ENCODE measurements at regions not wholly inside any gene's neighbourhood (a gene's known extent, or its start where the extent isn't known, plus 50 kb on each side); places are given as distances from the start of the nearest gene placed in this dataset.

DNA sequence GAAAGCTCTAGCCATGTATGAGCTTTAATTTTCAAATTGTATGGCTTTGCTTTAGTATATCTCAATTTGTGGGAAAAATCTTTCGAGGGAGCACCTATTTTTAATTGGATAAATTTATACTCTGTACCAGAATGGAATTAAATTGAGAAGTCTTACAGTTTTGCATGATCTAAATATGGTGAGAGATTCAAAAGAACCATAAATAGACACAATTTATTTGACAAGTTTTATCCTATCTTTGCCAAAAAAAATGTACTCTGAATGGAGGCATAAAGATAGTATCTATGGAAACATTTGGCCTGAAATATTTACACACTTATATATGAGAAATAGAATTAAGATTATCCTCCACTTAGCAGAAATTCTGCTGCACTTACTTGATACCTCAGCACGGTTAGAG, 238.4 kb downstream of the NDUFA10 start:
- DNase-seq (ENCODE audit: low read depth) = no peak

DNA sequence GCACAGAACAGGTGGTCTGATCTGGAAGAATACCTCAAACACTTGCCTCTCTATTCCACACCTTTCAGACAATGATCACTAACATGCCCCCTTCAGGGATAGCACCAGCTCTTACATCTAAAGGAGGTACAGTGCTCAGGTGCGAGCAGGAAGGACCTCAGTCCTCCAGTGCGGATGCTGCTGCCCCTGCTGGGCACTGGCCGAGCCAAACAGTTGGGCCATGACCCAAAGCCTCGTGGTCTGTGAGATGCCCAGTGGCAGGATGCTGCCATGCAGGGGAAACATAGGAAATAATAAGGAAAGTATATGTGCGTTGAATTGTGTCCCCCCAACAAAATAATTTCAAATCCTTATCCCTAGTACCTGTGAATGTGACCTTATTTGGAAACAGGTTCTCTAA, 243.7 kb downstream of the NDUFA10 start:
- no peak for DNase-seq (ENCODE audit: low read depth)

DNA sequence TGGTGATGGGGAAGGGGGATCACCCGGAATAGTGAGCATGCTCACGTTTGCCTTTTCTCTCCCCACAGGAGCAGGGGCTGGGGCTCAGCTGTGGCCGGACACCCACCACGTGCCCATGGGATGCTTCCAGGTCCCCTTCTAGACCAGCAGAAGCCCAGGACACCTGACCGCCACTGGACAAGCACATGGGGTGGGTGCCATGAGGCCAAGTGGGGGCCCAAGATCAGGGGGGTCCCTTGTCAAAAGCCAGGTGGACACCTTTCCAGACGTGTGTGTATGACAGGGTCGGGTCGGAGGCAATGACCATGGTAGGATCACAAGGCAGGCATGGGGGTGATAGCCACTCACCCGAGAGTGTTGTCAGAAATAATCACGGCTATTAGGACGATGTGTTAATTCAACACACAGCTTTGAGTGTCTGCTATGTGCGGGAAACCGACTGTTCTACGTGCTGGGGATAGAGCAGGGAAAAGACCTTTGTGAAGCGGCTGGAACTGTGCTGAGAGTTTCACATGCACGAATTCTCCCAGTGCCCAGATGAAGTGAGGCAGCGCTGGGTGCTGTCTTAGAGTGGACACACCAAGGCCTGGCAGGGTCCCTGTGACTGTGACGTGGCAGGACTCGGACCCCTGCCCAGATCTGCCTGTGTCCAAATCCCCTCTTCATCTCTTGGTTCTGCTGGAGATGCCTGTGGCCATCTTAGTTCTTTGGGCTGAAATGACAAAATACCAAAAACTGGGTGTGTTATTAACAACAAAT, 244.7 kb downstream of the NDUFA10 start:
- no peak for DNase-seq (ENCODE audit: low read depth)

DNA sequence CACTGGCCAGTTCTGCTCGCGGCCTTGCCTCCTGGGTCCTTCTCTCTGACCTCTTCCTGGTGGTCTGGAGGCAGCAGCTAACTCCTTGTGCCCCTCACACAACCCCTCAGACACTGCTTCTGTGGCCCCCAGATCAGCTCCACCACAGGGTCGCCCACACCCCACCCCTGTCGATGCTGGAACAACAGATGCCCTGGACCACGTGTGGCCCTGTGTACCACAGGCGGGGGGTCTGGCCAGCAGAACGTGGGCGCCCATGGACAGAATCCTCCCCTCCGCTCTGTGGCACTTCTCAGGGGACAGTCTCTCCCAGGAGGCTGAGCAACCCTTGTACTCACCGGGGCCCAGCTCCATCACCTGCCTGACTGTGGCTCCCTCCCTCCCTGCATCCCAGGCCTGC, 245.6 kb downstream of the NDUFA10 start:
- DNase-seq (ENCODE audit: low read depth) = no peak

DNA sequence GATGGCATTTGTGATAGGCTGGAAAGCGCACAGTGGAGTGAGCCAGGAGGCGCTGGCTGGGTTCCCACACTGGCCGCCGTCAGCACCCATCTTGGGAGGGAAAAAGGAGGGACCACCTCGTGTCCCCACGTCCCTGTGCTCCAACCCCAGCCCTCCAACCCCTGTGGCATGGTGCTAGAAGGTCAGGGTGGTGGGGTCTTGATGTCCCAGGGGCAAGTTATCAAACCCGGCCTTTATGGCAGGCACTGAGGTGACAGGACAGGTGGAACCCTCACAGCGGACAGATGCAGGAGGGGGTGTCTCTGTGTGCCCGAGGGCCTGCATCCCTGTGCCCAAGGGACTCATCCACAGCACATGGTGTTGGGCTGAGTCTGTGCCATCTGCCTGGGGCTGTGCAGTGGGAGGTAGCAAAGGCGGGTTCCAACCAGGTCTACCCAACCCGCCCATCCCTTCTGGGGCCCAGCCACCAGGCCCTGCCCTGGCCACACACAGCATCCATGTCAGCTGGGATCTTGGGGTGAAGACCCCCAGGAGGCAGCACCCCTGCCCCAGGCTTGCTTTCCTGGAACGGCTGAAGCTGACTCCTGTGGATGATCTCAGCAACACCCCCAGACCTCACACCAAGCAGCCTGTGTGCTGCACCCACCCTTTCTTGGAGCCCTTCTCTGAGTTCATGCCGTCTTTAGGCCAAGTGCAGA, 246.1 kb downstream of the NDUFA10 start:
- no peak for DNase-seq (ENCODE audit: low read depth)

DNA sequence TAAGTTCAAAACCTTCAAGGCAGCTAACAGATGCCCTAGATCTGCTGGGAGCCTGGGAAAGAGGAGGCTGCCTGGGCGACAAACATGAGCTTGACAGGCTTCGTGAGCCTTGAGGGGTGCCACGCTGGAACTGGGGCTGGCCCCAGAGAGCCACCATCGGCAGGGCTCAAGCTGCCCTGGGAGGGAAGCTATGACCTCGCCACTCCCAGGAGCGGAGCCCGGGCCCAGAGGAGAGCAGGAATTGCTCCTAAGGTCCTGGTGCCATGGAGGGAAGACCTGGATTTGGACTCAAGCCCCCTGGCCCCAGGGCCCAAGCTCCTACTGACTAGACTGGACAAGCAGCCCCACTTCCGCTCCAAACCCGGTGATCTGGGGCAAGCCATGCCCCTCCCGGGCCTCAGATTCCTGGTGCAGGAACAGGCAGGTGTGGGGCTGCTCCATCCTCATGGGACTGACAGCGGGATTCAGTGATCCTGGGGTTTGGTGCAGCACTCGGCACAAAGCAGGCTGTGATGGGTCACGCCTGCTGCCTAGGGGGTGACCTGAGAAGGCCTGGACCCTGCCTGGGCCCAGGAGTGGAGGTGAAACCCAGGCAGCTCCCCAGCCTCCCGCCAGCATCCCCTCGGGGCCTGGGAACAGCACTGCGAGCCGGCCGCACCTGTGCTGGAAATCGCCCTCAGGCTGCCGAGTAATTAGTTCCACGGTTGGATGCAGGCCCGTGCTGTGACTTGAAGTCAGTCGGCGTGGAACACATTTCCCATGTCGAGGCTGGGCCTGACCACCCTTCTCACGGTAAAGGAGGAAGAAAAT, 246.9 kb downstream of the NDUFA10 start:
- DNase-seq (ENCODE audit: low read depth) = no peak

DNA sequence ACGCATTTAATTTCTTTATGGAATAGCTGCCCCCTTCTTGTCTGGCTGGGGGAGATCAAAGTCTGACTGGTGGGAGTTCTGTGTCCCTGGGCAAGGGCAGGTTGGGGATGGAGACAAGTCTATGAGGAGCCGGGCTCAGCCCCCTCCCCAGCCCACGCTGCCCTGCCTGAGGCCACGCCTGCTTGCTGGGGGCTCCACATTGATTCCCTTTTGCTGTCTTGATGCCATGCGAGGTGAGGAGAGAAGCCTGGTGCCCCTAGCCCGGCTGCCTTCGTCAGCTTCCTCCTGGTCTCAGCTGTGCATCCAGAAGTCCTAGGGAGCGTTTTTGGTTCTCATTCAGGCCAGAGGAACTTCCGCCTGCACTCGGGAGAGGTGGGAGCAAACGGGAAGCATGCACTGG, 247.9 kb downstream of the NDUFA10 start:
- DNase-seq (ENCODE audit: low read depth) = no peak

DNA sequence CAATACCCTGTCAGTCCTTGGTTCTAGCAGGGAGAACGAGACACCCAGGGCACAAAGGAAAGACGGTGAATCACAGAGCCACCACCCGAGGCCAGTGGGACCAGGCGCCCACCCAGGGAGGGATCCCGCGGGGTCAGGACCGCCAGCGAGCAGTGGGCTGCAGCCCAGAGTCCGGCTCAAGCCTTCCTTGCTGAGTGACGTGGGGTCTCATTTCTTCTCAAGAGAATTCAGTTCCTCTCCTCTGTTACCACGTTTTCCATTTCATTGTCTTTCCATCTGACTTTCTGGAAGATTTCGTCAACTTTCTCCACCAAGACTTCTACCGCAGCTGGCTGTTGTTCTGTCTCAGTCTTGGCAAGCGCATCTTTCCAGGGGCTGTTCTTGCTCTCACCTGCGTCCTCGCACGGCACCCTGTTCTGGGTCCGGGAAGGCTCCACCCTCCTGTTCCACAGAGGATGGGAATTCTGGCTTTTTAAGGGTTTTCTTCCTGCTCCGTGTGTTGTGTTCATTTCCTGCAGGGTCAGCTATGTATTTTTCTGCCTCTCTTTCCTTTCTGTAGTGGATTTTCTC, 248.6 kb downstream of the NDUFA10 start:
- no peak for DNase-seq (ENCODE audit: low read depth)

DNA sequence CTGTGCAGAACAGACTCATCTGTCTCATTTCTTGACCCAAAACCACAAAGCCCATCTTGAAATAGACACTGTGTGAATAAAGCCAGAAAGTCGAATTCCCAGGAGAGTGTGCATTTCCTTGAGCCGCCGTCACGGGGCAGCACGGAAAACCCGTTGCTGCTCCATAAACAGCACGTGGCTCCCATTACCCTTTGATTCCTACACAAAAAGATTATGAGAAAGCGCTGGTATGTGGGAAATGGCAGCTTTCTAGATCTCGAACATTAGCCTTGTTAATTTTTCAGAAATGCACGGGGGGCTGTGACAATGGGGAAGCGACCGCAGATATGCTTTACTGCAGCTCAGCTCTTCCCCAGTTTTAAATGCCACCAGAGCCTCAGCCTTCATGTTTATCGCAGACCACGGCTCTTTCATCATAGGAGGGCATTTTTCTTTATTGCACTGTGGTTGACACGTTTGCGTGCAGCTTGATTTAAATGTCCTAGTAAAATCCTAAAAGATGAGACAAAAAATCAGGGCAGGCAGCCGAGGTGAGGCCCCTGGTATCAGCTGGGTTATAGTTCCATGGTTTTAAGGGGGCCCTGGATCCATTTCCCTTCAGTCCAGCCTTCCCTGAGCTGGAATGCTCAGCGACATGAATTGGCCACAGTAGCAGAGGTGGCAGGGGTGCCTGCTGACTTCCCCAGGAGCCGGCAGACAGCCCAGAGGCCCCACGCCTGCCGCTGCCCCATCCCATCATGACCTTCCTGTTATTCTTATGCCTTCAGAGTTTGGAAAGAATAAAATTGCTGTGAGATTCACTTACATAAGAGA, 249.3 kb downstream of the NDUFA10 start:
- DNase-seq (ENCODE audit: low read depth) = no peak

DNA sequence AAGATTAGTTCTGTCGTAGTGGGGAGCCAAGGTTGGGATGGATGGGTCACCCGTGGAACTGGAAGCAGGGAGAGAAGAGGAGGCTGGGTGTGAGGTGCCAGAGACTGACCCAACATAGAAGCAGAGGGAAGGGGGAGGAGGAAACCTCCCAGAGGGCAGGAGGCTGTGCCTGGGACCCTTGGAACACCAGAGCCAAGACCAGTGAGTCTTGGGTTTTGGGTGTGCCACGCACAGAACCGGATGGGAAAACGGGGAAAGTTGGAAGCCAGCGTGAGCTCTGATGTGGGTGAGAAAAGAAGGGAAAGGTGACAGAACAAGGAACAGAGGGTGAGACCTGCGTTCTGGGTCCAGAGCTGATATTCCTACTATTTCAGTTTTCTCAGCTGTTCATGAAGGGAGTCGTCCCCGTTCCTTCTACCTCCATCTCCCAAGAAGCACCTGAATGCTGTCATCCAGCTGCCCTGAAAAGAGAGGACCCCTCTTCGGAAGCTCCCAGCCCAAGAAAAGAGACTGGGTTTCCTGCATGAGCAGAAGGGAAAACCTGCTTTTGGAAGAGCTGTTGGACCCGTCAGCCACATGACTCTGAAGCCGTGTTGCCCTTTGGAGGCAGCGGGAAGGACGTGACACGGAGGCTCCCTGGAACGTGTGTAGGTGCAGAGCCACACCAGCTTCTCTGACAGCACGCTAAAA, 250.1 kb downstream of the NDUFA10 start:
- no peak for DNase-seq (ENCODE audit: low read depth)

DNA sequence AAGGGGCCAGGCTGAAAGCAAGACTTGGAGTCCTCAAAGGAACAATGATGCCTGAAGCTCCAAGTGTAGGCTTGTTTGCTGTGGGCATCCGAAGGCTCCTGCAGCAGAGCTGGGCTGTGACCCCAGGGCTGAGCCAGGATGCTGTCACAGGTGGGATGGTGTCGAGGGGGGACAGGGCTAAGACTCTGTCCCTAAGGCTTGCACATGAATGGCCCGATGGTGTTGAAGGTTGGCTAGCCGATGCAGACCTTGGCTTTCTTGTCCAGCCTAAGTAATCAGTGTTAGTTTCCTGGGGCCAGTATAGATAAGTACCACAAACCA, 251.0 kb downstream of the NDUFA10 start:
- DNase-seq (ENCODE audit: low read depth) = no peak

DNA sequence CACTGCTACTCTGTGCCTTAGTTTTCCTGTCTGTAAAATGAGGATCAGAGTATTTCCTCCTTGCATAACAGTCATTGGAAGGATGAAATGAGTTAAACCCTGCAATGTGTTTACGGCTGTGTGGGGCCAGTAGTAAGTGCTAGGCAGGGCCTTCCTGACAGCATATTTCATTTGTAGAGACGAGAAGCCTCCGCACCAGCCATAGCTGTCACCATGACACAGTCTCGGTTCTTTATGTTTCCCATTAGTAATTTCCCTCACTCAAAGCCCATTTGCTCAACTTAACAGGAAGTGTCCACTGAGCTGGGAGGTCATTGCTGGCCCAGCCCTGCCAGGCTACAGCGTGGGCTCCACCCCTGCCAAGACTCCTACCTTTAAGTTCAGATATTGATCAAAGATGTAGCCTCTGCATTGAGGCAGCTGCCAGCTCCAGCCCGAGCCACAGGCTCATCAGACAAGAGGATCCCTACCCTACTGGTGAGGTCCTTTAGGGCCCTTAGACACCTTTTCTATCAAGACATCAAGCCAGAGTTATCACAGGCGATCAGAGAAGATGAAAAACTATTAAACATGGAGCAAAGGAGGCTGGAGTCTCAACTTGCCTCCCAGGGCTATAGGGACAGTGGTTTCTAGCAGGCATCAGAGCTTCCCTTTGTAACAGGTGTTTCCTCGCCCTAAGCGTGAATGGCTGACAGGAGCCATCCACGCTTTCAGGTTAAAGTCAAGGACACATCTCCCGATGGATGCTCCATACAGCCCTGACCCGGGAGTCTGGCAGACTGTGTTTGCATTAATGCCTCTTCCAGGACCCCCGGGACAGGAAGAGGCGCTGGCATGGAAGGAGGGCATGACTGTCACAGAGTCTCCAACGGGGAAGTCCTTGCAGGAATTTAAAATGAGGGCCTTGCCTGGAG, 251.7 kb downstream of the NDUFA10 start:
- no peak for DNase-seq (ENCODE audit: low read depth)

DNA sequence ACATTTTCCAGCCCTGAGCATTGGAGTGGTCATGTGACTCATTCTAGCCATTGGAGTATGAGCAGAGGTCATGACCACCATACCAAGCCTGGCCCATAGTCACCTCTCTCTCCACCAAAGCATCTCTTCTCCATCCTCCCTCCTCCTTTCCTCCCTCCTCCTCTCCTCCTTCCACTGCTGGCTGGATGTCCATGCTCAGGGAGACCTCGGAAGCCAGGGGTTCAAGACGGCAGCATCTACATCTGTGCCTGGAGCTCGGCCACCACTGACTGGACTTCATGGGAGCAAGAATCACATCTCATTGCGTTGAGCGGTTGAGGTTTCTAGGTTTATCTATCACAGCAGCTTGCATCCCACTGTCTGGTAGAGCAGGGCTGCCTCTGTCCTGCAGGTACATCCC, 252.4 kb downstream of the NDUFA10 start:
- no peak for DNase-seq (ENCODE audit: low read depth)

DNA sequence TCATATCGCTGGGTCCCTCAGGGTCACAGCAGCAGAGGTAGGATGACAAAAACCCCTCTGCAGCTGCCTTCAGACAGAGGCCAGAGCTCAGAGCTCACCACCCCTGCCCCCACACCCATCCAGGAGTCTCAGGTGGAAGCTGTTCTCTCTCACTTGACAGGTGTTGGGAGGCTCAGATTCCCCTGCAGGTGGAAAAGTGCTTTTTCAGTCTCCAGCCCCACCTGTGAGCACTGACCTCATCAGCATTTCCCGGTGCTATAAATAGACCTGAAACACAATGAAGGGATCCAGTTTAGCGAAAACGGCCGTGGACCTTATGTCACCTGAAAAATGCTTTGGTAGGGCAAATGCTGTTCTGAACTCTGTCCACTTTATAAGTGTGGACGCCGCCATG, 254.9 kb downstream of the NDUFA10 start:
- no peak for DNase-seq (ENCODE audit: low read depth)

DNA sequence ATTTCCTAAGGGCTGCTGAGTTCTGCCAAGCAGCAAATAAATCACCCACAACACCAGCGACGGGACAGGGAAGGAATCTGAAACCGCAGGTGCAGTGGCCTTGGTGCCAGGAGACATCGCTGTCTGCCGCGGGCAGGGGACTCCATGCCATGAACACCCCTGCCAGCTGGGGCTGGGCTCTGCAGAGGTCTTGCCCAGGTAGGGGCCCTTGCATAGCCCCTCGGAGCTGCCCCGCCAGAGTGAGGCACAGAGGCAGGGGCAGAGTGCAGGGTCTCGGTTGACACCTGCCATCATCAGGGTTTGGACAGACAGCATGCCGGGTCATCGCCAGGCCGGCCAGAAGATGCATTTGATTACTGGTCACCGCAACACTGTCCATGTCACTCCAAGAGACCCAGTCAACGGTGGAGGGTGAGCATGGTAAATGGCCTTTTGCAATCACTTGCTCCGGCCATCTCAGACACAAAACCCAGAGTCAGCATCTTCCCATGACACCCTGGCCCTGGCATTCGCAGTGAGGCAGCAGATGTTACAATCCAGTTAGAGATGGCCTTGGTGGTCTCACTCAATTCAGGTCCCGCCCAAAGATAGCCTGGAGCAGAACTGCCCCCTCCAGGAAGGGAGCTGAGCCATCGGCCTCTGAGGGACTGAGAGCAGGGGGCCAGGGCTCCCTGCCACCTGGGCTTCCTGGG, 255.4 kb downstream of the NDUFA10 start:
- no peak for DNase-seq (ENCODE audit: low read depth)

DNA sequence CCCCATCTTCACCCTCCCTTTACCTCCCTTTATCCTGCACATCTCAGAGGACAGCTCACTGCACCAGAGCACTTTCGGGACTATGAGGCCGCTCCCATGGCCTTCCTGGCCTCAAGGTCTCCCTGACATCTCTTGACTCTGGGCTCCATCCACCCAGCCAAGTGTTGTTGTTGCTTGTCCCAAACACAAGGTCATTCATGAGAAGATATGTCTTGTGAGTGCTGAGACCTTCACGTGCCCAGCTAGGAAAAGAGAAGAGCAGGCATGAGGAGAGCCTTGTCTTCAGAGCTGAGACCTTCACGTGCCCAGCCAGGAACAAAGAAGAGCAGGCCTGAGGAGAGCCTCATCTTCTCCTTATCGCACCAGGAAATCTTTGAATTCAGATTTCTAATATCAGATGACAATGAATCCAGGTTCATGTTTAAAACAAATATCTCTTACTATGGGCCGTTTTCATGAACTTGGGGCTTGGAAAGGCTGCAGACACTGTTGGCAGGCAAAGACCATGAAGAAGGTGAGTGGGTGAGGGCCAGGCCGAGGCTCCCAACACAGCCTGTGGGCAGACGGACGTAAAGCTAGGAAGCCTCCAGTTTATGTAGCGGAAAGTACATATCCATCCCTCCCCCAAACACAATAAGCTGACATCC, 256.1 kb downstream of the NDUFA10 start:
- DNase-seq (ENCODE audit: low read depth) = no peak

DNA sequence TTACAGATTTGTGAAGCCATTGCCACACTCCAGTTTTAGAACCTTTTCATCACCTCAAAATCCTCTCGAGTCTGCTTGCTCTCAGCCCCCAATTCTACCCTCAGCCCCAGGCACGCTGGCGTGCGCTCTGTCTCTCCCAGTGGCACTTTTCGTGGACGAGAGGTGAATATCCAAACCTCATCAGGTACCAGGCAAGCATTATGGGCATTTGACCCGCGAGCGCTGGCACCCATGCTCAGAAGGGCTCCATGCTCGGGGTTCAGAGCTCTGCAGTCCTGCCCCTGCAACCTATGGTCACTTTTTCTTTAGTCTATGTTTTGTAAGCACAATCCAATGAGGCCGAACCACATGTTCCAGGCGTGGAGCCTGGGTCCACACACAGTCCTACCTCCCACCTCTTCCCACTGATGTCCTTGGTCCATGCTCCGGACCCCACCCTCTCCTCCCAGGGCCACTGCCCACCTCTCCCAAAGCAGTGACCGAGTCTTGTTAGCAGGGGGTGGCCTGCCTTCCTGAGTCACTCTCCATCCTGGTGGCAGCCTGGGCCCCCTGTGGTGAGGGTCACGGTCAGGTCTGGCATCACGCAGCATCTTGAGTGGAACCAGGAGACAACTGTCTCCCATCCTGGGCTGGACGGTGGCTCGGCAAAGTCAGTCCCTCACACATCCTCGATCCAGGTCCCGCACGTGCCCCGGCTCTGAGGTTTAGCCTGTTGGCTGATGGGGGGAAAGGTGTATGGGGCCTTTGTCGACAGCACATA, 256.9 kb downstream of the NDUFA10 start:
- no peak for DNase-seq (ENCODE audit: low read depth)

Measured in myocyte (in vitro differentiated cells).